ENCODE measurements at regions not wholly inside any gene's neighbourhood (a gene's known extent, or its start where the extent isn't known, plus 50 kb on each side); places are given as distances from the start of the nearest gene placed in this dataset.

DNA sequence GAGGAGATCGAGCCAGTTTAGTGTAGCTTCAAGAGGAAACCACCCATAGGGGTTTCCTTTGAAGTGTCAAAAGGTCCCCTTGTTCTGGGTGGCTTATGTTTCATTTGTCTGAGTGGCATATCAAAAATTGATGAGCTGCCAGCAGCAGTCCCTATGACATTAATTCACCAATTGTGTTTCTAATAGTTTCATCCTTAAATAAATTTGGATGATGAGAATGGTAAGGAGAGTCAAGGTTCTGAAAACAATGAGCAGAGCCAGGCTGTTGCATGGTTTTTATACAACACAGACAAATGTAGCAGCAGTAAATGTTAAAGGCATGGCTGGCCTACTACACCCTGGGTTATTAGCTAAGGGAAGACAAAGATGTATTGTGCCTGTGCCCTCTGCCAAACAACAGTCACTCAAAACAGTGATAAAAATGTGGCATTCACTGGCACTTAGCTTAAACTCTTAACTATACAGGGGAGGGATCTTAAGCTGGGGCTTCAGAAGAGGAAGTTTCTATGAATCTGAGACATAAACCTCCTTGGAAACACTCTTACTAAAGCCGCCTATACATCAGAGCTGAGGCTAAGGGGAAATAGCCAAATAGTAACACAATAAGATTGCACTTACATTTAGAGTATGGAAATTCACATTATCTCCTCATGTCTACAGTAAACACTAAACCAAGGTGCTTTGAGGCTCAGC lies 200.5 kb downstream of the POU4F1 start:
- H3K4me3 Mint-ChIP-seq (ENCODE audit: unreplicated experiment): no peak overlapping the region
- no peaks in the 10 kb centered on the region for H3K36me3 Mint-ChIP-seq (ENCODE audit: unreplicated experiment)
- no peak for DNase-seq (ENCODE audit: extremely low spot score, unreplicated experiment)
- TF ChIP-seq, protein P1, sequence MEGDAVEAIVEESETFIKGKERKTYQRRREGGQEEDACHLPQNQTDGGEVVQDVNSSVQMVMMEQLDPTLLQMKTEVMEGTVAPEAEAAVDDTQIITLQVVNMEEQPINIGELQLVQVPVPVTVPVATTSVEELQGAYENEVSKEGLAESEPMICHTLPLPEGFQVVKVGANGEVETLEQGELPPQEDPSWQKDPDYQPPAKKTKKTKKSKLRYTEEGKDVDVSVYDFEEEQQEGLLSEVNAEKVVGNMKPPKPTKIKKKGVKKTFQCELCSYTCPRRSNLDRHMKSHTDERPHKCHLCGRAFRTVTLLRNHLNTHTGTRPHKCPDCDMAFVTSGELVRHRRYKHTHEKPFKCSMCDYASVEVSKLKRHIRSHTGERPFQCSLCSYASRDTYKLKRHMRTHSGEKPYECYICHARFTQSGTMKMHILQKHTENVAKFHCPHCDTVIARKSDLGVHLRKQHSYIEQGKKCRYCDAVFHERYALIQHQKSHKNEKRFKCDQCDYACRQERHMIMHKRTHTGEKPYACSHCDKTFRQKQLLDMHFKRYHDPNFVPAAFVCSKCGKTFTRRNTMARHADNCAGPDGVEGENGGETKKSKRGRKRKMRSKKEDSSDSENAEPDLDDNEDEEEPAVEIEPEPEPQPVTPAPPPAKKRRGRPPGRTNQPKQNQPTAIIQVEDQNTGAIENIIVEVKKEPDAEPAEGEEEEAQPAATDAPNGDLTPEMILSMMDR (IDR thresholded peaks at IDR 0.05): no peak
- H3K9me3 Mint-ChIP-seq (ENCODE audit: unreplicated experiment): no peaks in the 10 kb centered on the region
- no peaks in the 10 kb centered on the region for H3K4me1 Mint-ChIP-seq (ENCODE audit: unreplicated experiment)
- no peak overlapping the region for H3K27ac Mint-ChIP-seq (ENCODE audit: unreplicated experiment)
- no peaks in the 10 kb centered on the region for H3K27me3 Mint-ChIP-seq (ENCODE audit: unreplicated experiment)

DNA sequence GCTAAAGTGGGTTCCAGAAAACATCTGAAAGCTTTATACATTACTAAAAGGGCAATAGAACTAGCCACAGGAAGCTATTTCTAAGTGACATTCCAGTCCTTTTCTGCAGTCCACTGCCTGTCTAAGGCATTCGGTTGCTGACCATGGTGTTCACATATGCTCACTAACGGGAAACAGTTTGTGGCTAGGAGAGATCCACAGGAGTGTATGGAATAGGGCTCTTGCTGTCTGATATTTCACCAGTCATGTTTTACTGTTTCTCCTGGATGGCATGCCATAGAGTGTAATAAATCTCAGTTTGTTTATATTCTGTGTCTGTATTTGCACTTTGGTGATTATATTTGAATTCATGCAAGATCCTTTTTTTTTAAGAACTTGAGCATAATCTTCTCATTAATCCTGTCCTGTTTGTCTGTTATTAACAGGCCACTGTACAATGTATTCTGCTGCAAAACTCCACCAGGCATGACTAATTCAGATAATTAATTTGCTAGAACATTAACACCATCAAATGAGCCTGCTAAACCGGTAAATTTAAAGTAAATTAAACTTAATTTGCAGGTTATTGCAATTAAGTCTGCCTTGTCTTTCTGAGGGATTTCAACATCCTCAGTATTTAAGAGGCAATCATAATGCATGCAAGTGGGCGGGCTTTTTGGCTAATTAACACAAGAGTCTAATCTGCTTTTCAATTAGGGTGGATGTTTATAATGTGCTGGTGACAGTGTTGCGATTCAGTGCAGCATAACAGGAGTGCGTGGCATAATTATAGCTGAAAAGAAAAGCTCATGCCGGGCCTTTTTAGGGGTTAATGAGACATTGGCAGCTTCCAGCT lies 201.3 kb downstream of the POU4F1 start:
- Mint-ChIP-seq H3K27ac (ENCODE audit: unreplicated experiment) (no peak overlapping the region), H3K4me1 (ENCODE audit: unreplicated experiment) (no peaks in the 10 kb centered on the region), H3K36me3 (ENCODE audit: unreplicated experiment) (no peaks in the 10 kb centered on the region), H3K27me3 (ENCODE audit: unreplicated experiment) (no peaks in the 10 kb centered on the region), H3K4me3 (ENCODE audit: unreplicated experiment) (no peak overlapping the region), H3K9me3 (ENCODE audit: unreplicated experiment) (no peaks in the 10 kb centered on the region)
- no peak for DNase-seq (ENCODE audit: extremely low spot score, unreplicated experiment)
- TF ChIP-seq, protein P1 (IDR thresholded peaks at IDR 0.05): no peak

DNA sequence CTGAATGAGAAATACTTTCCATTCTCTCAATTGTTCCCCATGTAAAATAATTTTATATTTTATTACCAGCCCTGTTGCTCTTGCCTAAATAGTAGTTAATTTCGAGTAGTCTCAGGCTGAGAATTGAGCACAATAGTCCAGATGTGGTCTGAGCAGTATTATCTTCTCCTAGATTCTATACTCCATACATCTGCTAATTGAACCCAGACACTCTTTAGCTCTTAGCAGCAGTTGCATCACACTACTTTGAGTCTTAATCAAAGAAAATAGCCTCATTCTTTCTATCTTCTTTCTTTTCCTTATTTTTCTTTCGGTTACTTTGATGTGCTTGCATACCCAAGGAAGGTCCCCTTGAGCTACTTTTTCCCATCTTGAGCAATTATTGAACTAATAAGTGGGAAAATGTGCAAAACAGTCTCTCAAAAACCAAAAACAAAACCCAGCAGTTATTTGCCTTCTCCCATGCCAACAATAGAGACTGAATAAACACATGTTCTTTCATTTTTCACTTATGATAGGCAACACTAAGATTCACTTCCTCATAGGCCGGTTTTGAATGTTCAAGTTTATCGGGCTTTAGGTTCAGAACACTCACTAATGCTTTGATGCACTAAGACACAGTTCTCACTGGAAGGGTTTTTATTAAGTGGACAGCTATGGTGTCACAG lies 204.5 kb downstream of the POU4F1 start:
- TF ChIP-seq, protein P1 (IDR thresholded peaks at IDR 0.05): no peak
- Mint-ChIP-seq H3K36me3 (ENCODE audit: unreplicated experiment) (no peaks in the 10 kb centered on the region), H3K27me3 (ENCODE audit: unreplicated experiment) (no peaks in the 10 kb centered on the region), H3K27ac (ENCODE audit: unreplicated experiment) (no peak overlapping the region), H3K4me1 (ENCODE audit: unreplicated experiment) (no peaks in the 10 kb centered on the region), H3K4me3 (ENCODE audit: unreplicated experiment) (no peak overlapping the region), H3K9me3 (ENCODE audit: unreplicated experiment) (peaks cover 7% of the 10 kb centered on the region)
- DNase-seq (ENCODE audit: extremely low spot score, unreplicated experiment): no peak

DNA sequence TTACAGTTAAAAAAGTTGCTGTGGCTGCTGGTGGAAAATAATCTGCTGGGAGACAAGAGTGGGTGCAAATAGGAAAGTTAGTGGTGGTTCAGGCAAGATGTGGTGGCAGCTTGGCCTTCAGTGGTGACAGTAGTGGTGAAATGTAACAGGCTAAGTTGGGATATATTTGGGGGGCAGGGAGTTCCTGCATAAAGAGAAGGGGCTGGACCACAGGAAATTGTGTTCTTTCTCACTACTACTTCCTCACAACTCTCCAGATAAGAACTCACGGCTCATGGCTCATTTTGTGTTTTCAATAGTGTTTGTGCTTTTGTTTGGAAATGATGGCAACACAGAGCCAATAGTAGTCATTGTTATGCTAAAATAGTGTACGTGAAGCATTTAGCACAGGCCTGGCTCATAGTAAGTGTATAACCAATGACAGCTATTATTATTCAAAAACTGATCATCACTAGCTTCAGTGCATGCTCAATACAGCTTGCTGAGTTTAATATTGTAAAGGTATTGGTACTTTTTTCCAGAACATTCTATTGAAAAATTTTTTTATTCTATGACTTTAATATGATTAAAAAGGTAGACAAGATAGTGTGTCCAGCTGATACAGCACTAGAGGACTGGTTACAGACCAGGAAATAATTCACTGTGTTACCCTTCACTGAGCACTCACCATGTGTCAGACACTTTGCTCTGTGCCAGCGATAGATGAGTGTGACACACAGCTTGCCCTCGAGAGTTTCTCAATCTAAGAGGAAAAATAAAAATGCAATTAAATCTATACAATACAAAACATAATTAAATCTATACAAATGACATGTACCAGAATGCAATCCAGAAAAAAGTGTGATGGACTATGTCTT lies 209.8 kb downstream of the POU4F1 start:
- H3K27ac Mint-ChIP-seq (ENCODE audit: unreplicated experiment): no peak overlapping the region
- H3K4me3 Mint-ChIP-seq (ENCODE audit: unreplicated experiment): no peak overlapping the region
- no peak for DNase-seq (ENCODE audit: extremely low spot score, unreplicated experiment)
- H3K36me3 Mint-ChIP-seq (ENCODE audit: unreplicated experiment): no peaks in the 10 kb centered on the region
- no peaks in the 10 kb centered on the region for H3K27me3 Mint-ChIP-seq (ENCODE audit: unreplicated experiment)
- TF ChIP-seq, protein P1 (IDR thresholded peaks at IDR 0.05): no peak
- H3K4me1 Mint-ChIP-seq (ENCODE audit: unreplicated experiment): no peaks in the 10 kb centered on the region
- H3K9me3 Mint-ChIP-seq (ENCODE audit: unreplicated experiment): peaks cover 7% of the 10 kb centered on the region
